ENCODE measurements at regions not wholly inside any gene's neighbourhood (a gene's known extent, or its start where the extent isn't known, plus 50 kb on each side); places are given as distances from the start of the nearest gene placed in this dataset.
"Not testable (repeated sequence)": the region's sequence is repeated elsewhere in the genome, so short reads cannot be mapped to it uniquely, and the experiment has no call there.

GRCh38 chr15:35934383-35935049 lies 388.6 kb upstream of the DPH6 start:
- no peak for DNase-seq

DNA sequence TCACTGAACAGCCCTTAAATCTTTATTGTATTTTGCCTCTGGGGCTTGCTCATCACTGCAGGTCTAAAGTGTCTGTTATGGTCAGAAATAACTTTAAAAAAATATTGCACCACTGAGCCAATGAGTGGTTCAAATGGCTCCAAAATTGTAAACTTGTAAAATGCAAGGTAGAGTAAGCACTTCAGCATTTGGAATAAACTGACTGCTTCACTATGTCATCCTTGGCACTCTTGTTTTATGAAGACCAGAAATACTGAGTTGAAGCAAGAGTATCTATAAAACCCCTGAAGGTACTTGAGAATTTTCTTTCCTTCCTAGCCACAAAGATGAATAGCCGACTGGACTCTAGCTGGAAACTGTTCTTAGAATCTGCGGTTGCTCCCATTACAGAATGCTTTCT lies 390.3 kb upstream of the DPH6 start:
- DNase-seq, result no peak

- DNase-seq, result no peak
These were observed 391.4 kb upstream of the DPH6 start for GRCh38 chr15:35937380-35937779.

GRCh38 chr15:35944945-35945585 lies 399.1 kb upstream of the DPH6 start:
- no peak for DNase-seq

DNA sequence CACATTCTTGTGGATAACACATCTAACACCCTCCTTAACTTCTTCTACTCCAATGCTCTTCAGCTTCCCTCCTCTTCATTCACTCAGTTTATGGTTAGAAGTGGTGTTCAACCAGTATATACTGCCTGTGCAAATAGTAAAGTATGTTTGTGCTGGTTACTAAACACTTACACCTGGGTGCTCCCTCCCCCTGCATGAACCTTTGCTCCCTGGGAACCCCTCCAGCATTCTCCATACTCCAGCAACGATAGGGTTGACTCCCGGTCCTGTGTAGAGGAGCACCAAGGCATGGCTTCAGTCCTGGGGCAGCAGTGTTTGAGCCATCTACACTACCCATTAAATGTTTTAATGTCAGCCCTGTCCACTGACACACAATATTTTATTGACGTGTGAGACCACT lies 407.5 kb upstream of the DPH6 start:
- DNase-seq, result no peak

GRCh38 chr15:35956056-35956455 lies 410.1 kb upstream of the DPH6 start:
- DNase-seq, result no peak

- no peak for DNase-seq
These were observed 412.1 kb upstream of the DPH6 start for GRCh38 chr15:35958021-35958420.

- no peak for DNase-seq
These were observed 413.0 kb upstream of the DPH6 start for GRCh38 chr15:35958975-35959374.

DNA sequence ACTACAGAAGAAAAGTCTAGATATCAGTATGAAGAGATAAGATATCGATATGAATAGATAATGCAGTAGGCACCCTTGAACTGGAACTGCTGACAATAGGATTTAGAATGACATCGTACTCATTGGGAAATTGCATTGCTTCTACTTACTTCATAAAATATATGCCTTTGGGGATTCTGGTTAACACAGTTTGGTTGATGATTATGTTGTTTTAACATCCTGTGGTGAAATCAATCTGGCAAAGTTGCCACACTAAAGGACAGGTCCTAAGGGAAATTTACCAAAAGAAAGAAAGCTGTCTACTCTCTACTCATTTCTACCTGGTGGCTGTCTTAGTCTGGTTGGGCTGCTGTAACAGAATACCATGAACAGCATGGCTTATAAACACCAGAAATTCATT lies 417.4 kb upstream of the DPH6 start:
- DNase-seq, result no peak

DNA sequence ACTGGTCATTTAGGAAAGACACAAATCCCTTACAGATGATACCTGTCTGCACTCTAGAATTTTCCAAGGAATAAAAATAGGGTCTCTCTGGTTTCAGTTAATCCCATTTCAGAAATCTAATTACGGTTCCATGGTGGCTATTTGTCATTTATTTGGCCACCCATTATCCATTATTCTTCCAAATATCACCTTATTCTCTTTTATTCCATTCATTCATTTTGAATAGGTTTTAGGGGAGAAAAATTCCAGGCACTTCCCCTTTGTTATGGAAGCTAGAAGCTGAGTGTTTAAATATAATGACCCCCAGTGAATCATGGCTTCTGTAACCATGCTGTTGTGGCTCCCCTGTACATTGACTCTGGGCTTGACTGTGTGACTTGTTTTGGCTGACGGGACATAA lies 420.8 kb upstream of the DPH6 start:
- DNase-seq, result no peak

DNA sequence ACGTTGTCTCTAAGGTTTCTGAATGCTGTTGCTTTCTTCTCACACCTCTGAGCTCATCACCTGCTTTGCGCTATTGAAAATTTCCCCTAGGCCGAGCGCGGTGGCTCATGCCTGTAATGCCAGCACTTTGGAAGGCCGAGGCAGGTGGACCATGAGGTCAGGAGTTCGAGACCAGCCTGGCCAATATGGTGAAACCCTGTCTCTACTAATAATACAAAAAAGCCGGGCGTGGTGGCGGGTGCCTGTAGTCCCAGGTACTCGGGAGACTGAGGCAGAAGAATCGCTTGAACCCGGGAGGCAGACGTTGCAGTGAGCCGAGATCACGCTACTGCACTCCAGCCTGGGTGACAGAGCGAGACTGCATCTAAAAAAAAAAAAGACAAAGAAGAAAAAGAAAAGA lies 422.0 kb upstream of the DPH6 start:
- not testable (repeated sequence) for DNase-seq

GRCh38 chr15:35973029-35973428 lies 427.1 kb upstream of the DPH6 start:
- no peak for DNase-seq

- no peak for DNase-seq
These were observed 428.1 kb upstream of the DPH6 start for GRCh38 chr15:35974052-35974451.

DNA sequence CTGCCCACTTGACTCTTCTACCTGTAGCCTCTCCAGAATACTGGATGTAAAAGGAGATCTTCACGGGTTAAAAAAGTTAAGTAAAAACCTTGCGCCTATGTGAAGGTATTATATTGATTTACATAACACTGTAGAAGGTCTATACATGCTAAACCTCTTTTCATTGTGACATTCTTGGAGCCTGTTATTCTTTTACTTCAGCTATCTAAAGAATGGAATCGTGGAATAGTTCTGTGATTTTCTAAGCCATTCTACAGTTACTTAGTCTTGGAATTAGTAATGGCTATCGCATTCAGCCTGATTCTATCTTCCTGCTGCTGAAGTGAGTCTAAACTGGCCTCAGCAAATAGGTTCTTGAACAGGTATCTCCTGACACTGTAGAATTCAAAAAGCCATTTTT lies 430.0 kb upstream of the DPH6 start:
- no peak for DNase-seq

- no peak for DNase-seq
These were observed 433.6 kb upstream of the DPH6 start for GRCh38 chr15:35979608-35980007.

GRCh38 chr15:35980719-35981118 lies 434.8 kb upstream of the DPH6 start:
- no peak for DNase-seq

DNA sequence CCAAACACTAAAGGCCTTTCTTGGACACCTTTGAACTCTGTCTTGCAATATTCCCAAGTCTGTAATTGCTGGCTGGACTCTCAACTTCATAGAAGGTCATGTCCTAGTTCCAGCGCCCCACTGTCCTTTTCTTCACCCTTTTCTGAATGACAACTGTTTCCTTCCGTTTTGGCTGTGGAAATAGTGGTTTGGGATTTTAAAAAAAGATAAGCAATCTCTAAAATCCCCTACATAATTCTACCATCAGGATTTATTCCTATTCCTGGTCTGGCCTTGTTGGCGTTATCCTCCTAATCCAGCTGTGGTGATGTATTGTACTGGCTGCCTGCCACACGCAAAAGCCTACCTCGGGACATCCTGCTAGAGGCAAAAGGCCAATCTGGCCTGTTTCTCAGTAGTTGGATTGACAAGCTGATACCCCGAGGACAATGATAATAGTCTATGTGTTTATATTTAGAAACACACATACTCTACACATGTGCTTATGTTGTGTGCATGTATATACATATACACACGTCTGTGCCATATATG lies 440.3 kb upstream of the DPH6 start:
- no peak for DNase-seq

DNA sequence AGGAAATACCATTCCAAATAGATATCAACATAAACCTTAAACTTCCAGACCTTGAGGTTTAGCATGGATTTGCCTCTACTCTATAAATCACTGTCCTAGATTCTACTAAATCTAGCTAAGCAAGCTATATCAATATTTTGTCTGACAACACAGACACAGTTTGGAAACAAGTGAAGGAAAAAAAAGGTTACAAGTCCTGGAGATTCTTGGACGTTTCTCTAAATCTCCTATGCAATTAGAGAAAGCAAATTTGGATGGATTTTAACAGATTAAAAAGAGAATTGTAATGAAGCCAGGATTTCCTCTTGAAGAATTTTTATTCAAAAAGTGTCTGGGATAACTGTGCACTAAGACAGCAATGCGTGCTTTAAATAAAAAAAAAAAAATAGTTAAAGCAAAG lies 441.1 kb upstream of the DPH6 start:
- DNase-seq, result no peak

GRCh38 chr15:35991386-35991785 lies 445.4 kb upstream of the DPH6 start:
- no peak for DNase-seq

DNA sequence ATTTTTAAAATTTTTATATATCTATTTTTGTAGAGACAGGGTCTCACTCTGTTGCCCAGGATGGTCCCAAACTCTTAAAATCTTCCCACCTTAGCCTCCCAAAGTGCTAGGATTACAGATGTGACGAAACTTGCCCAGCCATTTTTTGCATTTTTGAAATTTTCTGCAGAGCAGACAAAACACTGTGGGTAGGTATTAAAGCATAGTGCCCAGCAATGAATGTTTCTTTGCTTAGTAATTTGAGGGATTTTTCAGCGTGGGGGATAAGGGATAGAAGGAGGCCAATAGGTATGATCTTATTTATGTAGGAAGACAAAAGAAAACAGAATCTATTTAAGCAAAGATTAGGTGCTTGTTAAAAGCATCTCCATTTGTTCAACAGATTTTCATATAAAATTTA lies 446.8 kb upstream of the DPH6 start:
- DNase-seq, result no peak

GRCh38 chr15:35993196-35993595 lies 447.2 kb upstream of the DPH6 start:
- no peak for DNase-seq

GRCh38 chr15:35994876-35995275 lies 448.9 kb upstream of the DPH6 start:
- no peak for DNase-seq

DNA sequence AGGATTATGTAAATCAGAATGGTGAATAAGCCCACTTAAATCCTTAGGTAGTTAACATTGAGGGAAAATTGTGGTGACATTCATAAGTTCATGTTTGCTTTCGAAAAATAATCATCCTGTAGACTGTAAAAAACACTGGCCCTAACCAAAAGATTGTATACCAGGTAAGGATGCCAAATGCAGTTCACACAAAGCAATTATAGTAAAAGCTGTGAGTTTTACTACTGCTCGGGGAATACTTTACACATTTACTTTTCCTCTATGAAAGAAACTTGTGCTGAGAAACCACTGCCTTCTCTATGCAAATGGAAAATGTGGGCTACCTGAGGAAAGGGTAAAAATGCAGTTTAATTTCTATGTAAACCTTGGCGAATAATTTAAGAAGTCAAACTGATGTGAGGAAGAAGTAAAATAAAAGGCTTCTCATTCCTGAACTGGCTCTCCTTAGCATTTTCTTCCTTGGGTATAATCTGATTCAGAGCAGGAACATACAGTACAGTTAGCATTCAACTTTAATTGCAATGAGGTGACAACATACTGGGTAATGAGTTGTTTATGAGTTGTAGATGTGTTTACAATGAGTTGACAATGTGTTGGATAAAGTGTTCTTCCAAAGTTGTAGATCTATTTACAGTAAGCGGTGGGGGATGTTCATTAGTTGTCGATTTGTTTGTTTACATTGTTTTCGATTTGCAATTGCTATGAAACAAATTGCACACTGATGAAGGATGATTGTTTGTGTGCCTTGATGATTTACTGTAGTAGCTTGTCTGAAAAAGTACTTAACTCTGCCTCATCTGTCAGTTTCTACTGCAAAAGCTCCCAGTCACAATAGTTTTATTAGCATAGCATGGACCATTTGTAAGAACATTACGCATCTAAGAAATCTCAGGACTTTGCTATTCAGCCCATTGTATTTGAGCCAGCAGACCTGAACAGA lies 453.0 kb upstream of the DPH6 start:
- DNase-seq, result no peak

Measured in T-helper 1 cell (primary cell).